ENCODE measurements at regions not wholly inside any gene's neighbourhood (a gene's known extent, or its start where the extent isn't known, plus 50 kb on each side); places are given as distances from the start of the nearest gene placed in this dataset.

DNA sequence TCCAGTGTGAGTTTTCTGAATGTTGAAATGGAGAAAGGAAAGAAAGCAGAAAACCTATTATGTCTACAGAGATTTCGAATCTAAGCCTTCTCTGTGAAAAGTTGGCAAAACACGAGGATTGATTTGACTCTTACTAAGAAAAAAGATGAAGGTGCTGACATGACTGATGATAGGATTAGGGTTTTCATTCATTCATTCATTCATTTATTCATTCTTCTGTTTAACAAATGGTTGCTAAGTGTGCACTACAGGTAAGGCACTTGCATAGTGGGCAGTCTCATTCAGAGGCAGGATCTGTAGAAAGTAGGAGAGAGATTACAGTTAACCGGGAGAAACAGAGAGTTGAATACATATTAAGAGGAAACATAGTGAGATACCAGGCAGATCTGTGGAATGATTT, 137.1 kb downstream of the ZNF365 start:
- TF ChIP-seq, protein P1, sequence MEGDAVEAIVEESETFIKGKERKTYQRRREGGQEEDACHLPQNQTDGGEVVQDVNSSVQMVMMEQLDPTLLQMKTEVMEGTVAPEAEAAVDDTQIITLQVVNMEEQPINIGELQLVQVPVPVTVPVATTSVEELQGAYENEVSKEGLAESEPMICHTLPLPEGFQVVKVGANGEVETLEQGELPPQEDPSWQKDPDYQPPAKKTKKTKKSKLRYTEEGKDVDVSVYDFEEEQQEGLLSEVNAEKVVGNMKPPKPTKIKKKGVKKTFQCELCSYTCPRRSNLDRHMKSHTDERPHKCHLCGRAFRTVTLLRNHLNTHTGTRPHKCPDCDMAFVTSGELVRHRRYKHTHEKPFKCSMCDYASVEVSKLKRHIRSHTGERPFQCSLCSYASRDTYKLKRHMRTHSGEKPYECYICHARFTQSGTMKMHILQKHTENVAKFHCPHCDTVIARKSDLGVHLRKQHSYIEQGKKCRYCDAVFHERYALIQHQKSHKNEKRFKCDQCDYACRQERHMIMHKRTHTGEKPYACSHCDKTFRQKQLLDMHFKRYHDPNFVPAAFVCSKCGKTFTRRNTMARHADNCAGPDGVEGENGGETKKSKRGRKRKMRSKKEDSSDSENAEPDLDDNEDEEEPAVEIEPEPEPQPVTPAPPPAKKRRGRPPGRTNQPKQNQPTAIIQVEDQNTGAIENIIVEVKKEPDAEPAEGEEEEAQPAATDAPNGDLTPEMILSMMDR (conservative IDR thresholded peaks at IDR 0.05 in 1 of 2, IDR thresholded peaks at IDR 0.05 in 1 of 2; ENCODE audit: extremely low read depth in 1 of 2, insufficient read depth in 1 of 2, low read depth in 1 of 2, low read length in 2 of 2): no peak
- TF ChIP-seq EZH2 (IDR thresholded peaks at IDR 0.05; ENCODE audit: borderline replicate concordance, low read length): no peak
